Urothelium cell line (cell line): ENCODE measurements at regions not wholly inside any gene's neighbourhood (a gene's known extent, or its start where the extent isn't known, plus 50 kb on each side); places are given as distances from the start of the nearest gene placed in this dataset.

ENCODE experiments used
- DNase-seq: peaks from one replicate; pipeline ENCODE4 v3.0.0; 2011; ENCODE audit warnings: low spot score, mixed read lengths
- FAIRE-seq: peaks from 2 replicates; lab custom pipeline; 2011; peaks lifted over from hg19 to GRCh38; lab: Jason Lieb, UNC

DNA sequence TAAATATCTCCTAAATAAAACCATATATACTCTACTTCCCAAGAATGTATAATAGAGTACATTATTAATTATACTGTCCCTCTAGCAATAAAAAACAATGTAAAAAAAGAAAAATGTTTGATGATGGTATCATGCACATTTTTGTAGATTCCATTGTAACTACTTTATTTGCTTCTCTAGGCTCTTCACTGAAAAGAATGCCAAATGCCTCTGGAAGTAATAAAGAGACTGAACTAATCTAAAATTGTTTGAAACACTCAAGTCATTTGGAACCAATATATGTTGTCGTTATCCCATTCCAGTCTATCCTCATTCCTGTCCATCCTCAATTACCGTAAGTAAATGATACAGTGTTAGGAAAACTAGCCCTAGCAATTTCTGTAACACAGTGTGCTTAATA is 233.6 kb downstream of the C12orf50 start:
- FAIRE-seq: no peak
- no peak for DNase-seq

- DNase-seq (no peak), FAIRE-seq (no peak)
Measured at GRCh38 chr12:87794854-87795253, 234.3 kb downstream of the C12orf50 start.

- DNase-seq (no peak), FAIRE-seq (no peak)
Measured at GRCh38 chr12:87793131-87793530, 236.1 kb downstream of the C12orf50 start.

GRCh38 chr12:87784350-87784749 is 244.9 kb downstream of the C12orf50 start:
- FAIRE-seq (no peak), DNase-seq (peak; percentile 50)

DNA sequence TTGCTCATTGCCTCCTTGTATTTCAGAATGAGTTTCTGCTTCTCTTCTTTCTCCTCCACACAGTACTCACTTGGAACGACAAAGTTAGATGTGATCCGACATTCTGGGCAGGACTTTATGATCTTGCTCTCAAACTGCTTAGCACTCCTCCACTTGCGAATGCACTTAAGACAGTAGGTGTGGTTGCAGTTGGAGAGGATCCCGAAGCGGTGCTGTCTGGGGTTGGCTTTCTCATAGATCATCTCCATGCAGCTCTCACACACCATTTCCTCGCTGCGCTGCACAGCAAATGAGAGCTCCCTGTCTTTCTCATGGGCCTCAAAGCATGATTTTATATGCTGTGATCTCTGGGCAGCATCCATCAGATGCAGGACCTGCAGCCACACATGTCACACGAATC is 245.7 kb downstream of the C12orf50 start:
- no peak for DNase-seq
- FAIRE-seq: no peak

DNA sequence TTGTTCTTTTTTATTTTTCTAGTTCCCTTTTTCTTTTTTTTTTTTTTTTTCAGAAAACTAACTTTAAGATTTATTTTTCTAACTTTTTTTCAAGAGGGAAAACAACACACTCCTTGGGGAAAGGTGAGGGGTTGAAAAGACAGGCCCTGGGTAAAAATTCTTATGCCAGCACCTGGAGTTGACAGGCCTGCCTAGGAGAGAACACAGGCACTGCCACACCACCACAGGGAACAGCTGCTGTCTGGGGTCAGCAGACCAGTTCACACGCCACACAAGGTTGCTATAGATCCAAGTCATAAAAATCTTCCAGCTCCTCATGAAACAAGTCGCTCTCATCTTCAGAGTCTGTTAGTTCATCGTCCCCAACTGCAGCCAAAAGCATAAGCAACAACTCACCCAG is 246.4 kb downstream of the C12orf50 start:
- FAIRE-seq: no peak
- DNase-seq: no peak

DNA sequence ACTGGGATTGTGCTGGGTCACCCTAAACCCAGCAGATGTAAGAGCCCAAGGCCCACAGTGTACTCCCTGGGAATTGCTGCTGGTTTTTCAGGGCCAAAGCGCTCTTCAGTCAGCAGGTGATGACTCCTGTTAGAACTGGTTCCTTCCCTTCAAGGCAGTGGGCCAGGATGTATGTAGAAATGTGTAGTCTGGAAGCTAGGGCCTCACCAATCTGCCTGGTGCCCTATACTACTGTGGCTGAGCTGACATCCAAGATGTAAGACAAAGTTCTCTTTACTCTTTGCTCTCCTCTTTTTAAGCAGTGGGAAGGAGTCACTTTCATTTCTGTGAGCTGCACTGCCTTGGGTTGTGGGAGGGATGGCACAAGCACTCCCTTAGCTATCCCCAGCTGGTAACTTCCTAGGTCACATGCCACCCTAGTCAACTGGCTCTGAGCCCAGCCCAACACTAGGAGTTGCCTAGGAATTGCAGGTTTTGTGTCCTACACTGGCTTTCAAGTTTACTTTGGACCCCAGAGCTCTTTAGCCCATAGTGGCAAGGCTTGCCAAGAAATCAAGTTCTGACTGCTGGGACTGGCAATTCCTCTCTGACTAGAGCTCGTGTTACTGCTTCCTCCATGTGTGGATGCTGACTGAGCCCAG is 249.2 kb downstream of the C12orf50 start:
- FAIRE-seq (no peak), DNase-seq (no peak)

GRCh38 chr12:87779016-87779415 is 250.2 kb downstream of the C12orf50 start:
- FAIRE-seq (no peak), DNase-seq (peak; percentile 6)

DNA sequence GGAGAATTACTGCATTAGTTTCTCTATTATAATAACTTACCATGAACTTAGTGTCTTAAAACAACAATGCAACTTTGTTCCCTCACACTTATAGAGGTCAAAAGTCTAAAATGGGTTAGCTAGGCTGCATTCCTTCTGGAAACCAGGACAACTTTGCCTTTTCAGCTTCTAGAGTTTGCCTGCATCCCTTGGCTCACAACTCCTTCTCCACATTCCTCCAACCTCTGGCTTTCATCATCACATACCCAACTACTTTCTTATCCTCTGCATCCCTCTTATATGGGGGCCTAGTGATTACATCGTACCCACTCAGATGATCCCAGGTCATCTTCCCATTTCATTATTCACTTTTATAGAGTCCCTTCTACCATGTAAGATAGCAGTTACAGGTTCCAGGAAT is 251.1 kb downstream of the C12orf50 start:
- FAIRE-seq: no peak
- no peak for DNase-seq

DNA sequence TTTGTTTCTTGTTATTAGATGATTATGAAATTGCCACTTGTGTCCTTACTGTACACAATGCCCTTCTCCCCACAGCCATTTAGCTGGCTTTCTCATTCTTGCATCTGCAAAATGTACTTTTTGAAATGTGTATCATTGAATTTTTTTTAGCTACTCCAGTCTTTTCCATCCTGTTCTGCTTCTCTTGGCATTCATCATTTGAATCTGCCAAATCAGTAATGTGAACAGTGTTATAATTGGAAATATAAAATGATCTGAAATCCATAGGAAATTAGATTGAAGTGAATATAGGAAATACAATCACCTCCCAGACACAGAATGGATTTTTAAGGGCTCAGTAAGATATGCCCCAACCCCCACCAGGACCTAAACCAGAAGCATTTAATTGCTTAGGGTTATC is 253.4 kb downstream of the C12orf50 start:
- FAIRE-seq: no peak
- no peak for DNase-seq

DNA sequence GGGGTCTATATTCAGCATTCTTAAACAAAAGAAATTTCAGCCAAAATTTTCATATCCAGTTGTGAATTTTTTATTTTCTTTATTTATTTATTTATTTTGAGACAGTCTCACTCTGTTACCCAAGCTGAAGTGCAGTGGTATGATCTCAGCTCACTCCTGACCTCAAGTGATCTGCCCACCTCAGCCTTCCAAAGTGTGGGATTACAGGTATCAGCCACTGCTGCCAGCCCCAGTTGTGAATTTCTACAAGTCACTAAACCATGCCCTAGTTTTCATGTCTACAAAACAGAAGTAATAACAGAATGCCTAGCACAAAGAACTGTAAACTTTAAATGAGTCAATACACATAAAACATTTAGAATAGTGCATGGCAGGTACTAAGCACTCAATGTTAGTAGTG is 254.2 kb downstream of the C12orf50 start:
- FAIRE-seq (no peak), DNase-seq (no peak)

- DNase-seq (no peak), FAIRE-seq (no peak)
Measured at GRCh38 chr12:87772401-87772800, 256.8 kb downstream of the C12orf50 start.

DNA sequence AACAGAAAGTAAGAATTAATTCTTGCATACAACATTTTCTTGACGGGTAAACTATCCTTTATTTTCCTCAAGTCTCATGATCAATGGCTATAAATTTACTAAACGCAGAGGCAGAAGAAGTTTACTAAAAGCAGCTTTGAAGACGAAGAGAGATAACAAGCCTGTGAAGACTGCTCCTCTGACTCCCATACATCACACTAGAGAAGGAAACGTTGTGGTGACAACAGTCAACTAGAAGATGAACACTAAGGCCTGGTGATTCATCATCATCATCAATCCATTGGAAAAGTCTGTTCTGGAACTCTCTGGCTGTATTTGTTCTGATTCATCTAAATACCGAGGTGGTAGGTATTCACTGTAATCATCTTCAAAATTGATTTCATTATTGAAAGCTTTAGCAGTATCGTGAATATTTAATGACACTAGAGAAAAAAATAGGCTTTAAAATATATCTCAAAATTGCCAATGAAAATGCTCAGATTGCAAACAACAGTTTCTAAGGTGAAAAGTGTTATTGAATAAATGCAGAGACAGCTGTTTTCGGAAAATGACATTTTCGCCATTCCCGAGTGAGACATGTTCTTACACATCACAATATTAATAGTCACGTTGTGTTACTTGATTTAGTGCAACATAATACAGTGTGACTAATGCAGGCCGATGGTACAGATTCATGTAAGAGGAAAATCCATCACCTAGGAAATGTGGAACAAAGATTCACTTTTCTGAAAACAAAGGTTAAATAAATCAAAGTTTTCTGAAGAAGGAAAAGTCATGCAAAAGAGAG is 260.5 kb downstream of the C12orf50 start:
- DNase-seq (no peak), FAIRE-seq (no peak)

- FAIRE-seq (no peak), DNase-seq (no peak)
Measured at GRCh38 chr12:87766044-87766443, 263.2 kb downstream of the C12orf50 start.

- DNase-seq (no peak), FAIRE-seq (no peak)
Measured at GRCh38 chr12:87760943-87761342, 268.3 kb downstream of the C12orf50 start.

- FAIRE-seq (no peak), DNase-seq (no peak)
Measured at GRCh38 chr12:87758271-87758670, 270.9 kb downstream of the C12orf50 start.

- DNase-seq: no peak
- no peak for FAIRE-seq
Measured at GRCh38 chr12:87756721-87757120, 272.5 kb downstream of the C12orf50 start.

DNA sequence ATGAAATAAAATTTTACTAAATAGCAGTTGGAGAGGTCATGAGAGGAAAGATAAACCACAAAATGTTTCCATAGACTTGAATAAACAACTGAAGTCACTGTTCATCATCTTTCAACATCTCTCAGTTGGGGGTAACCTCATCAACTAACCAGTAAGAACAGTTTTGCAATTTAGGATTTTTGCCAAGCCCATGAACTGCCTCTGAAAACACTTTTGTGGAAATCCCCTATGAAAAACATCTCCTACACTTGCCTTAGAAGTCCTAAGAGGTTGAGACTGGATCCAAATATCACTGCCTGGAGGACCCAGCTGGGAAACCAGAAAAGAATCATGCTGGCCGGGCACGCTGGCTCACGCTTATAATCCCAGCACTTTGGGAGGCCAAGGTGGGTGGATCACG is 273.1 kb downstream of the C12orf50 start:
- no peak for FAIRE-seq
- DNase-seq: no peak

GRCh38 chr12:87728931-87729593 is 300.1 kb downstream of the C12orf50 start:
- FAIRE-seq: no peak
- no peak for DNase-seq

- no peak for FAIRE-seq
- DNase-seq: no peak
Measured at GRCh38 chr12:87720967-87721366, 308.2 kb downstream of the C12orf50 start.

- no peak for FAIRE-seq
- peak; percentile 2 for DNase-seq
Measured at GRCh38 chr12:87704374-87704773, 324.8 kb downstream of the C12orf50 start.

GRCh38 chr12:87690236-87690810 is 338.9 kb downstream of the C12orf50 start:
- DNase-seq: peak; percentile 12
- FAIRE-seq: no peak
